Nephron progenitor cell (in vitro differentiated cells): ENCODE measurements at regions not wholly inside any gene's neighbourhood (a gene's known extent, or its start where the extent isn't known, plus 50 kb on each side); places are given as distances from the start of the nearest gene placed in this dataset.
"Not testable (repeated sequence)": the region's sequence is repeated elsewhere in the genome, so short reads cannot be mapped to it uniquely, and the experiment has no call there.

Experiments used
- DNase-seq: peaks from one replicate; pipeline ENCODE4 v3.0.0; 2021
- H3K27ac Mint-ChIP-seq: 2 replicates; pipeline ENCODE4 v1.8.0; 2021; ENCODE audit warnings: mild to moderate bottlenecking, moderate library complexity, mixed read lengths
- H3K27me3 Mint-ChIP-seq: 2 replicates; pipeline ENCODE4 v1.8.0; 2021; ENCODE audit warnings: mild to moderate bottlenecking, low read depth, mixed read lengths; ENCODE audit not compliant: poor library complexity
- H3K36me3 Mint-ChIP-seq: 2 replicates; pipeline ENCODE4 v1.8.0; 2021; ENCODE audit warnings: low read depth, mixed read lengths
- H3K4me1 Mint-ChIP-seq: 2 replicates; pipeline ENCODE4 v1.8.0; 2021; ENCODE audit warnings: mixed read lengths
- H3K4me3 Mint-ChIP-seq: 2 replicates; pipeline ENCODE4 v1.8.0; 2021; ENCODE audit warnings: mild to moderate bottlenecking, moderate library complexity, mixed read lengths
- H3K9me3 Mint-ChIP-seq: 2 replicates; pipeline ENCODE4 v1.8.0; 2021; ENCODE audit warnings: mild to moderate bottlenecking, moderate library complexity, mixed read lengths
- CTCF ChIP-seq: fragments of 200-600 bp; sonication (generic); IDR thresholded peaks from 2 replicates; pipeline ENCODE4 v1.5.0; 2021; ENCODE audit warnings: antibody characterized with exemption

GRCh38 chr7:359226-359765, 69.3 kb downstream of the FOXL3 start:
- Mint-ChIP-seq H3K36me3 (no peaks in the 10 kb centered on the region), H3K27me3 (peaks cover 38% of the 10 kb centered on the region), H3K4me1 (peaks cover 46% of the 10 kb centered on the region), H3K9me3 (peaks cover 5% of the 10 kb centered on the region), H3K27ac (no peak overlapping the region), H3K4me3 (no peak overlapping the region)
- no peak for DNase-seq
- TF ChIP-seq CTCF = no peak

DNA sequence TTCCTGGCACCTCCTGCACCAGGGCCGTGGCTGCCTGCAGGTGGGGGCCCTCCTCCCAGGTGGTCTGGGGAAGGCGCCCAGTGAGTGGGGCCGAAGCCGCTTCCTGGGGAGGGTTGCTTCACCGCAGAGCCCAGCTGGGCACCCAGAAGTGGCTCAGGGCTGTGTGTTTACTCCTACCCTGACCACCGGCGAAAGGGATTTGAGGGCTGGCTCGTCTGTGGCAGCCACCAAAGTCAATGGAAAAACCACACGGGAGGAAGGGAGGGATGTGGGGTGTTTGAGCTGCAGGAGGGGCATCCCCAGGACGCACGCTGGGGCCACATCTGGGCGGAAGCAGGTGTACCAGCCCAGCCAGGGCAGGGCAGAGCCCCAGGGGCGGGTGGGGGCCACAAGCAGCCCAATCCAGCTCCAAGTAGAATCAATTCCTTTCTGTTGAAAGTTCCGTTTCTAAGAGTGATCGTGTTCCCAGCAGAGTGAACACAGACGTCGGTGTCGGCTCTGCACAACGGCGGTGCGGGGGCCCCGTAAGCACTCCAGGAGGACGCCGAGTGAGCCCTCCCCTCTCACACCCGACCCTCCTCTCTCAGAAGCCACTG, 69.9 kb downstream of the FOXL3 start:
- Mint-ChIP-seq H3K4me3 (peak overlapping the region; percentile 61), H3K27me3 (peaks cover 44% of the 10 kb centered on the region), H3K9me3 (peaks cover 5% of the 10 kb centered on the region), H3K27ac (no peak overlapping the region), H3K4me1 (peaks cover 46% of the 10 kb centered on the region), H3K36me3 (no peaks in the 10 kb centered on the region)
- DNase-seq = no peak
- no peak for TF ChIP-seq CTCF

GRCh38 chr7:360454-361100, 70.6 kb downstream of the FOXL3 start:
- peak; percentile 6 for DNase-seq
- H3K27me3 Mint-ChIP-seq = peaks cover 44% of the 10 kb centered on the region
- TF ChIP-seq CTCF = no peak
- no peak overlapping the region for H3K27ac Mint-ChIP-seq
- H3K4me1 Mint-ChIP-seq = peaks cover 49% of the 10 kb centered on the region
- H3K36me3 Mint-ChIP-seq = no peaks in the 10 kb centered on the region
- peak overlapping the region; percentile 61 for H3K4me3 Mint-ChIP-seq
- H3K9me3 Mint-ChIP-seq = peaks cover 5% of the 10 kb centered on the region

DNA sequence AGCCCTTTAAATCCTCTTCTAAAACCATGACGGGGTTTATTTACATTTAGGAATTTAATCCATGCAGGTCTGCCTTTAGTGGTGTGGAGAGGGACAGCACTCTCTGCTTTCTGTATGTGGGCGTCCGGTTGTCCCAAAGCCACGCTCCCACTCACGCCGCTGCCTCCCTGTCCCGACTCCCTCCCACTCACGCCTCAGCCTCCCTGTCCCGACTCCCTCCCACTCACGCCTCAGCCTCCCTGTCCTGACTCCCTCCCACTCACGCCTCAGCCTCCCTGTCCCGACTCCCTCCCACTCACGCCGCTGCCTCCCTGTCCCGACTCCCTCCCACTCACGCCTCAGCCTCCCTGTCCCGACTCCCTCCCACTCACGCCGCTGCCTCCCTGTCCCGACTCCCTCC, 71.2 kb downstream of the FOXL3 start:
- Mint-ChIP-seq H3K27me3 (peaks cover 44% of the 10 kb centered on the region), H3K4me3 (peak overlapping the region; percentile 36), H3K4me1 (peaks cover 55% of the 10 kb centered on the region)
- not testable (repeated sequence) for H3K36me3 Mint-ChIP-seq, H3K27ac Mint-ChIP-seq, H3K9me3 Mint-ChIP-seq, DNase-seq

DNA sequence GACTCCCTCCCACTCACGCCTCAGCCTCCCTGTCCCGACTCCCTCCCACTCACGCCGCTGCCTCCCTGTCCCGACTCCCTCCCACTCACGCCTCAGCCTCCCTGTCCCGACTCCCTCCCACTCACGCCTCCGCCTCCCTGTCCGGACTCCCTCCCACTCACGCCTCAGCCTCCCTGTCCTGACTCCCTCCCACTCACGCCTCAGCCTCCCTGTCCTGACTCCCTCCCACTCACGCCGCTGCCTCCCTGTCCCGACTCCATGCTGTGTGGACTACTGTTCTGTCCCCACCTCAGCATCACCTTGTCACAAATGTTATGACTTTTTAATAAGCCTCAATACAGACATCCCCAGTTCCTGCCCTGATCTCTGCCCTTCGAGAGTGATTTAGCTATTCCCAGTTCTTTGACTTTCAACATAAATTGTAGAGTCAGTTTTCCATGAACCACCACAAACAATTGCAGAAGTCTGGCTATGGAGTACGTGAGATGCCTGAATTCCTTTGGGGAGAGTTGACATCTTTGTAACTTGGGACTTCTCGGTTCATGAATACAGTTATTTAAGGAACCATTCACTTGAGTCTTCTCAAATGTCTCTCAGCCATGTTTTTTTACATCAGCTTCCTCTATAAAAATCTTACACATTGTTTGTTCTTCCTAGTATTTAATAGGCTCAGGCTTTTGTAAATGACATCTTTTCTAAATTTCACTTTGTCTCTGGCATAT, 71.9 kb downstream of the FOXL3 start:
- DNase-seq = no peak
- Mint-ChIP-seq H3K4me1 (peaks cover 62% of the 10 kb centered on the region), H3K4me3 (peak overlapping the region; percentile 64), H3K9me3 (peaks cover 5% of the 10 kb centered on the region), H3K27ac (peak overlapping the region; percentile 73), H3K27me3 (peaks cover 44% of the 10 kb centered on the region), H3K36me3 (no peaks in the 10 kb centered on the region)
- TF ChIP-seq CTCF = no peak

- Mint-ChIP-seq H3K27ac (peak overlapping the region; percentile 73), H3K36me3 (no peaks in the 10 kb centered on the region), H3K9me3 (peaks cover 5% of the 10 kb centered on the region), H3K4me3 (peak overlapping the region; percentile 64), H3K4me1 (peaks cover 62% of the 10 kb centered on the region), H3K27me3 (peaks cover 43% of the 10 kb centered on the region)
- DNase-seq = peak; percentile 2
- TF ChIP-seq CTCF = no peak
Measured at GRCh38 chr7:362402-363096, 72.6 kb downstream of the FOXL3 start.
